ENCODE measurements at regions not wholly inside any gene's neighbourhood (a gene's known extent, or its start where the extent isn't known, plus 50 kb on each side); places are given as distances from the start of the nearest gene placed in this dataset.
A peak's percentile ranks its signal among the peaks of the same experiment; 100 is the strongest.

DNA sequence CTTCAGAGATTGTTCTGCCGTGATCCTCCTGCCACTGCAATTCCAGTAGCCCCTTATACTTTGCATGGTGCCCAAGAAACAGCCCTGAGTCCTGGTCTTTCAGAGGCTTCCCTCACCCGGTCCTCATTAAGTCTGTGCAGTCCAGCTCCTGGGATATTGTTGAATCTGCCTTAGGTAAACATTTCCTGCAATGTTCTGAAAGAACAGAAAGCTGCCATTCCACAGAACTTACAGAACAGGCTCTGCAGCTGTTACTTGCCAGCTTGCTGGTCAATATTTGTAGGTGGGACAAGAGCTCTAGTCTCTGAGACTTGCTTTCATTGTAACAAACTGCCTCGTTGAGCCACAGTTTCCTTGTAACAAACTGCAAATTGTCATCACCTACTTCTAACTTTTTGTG lies 115.0 kb upstream of the KIF5B start (continued):
- TF ChIP-seq, protein P1, sequence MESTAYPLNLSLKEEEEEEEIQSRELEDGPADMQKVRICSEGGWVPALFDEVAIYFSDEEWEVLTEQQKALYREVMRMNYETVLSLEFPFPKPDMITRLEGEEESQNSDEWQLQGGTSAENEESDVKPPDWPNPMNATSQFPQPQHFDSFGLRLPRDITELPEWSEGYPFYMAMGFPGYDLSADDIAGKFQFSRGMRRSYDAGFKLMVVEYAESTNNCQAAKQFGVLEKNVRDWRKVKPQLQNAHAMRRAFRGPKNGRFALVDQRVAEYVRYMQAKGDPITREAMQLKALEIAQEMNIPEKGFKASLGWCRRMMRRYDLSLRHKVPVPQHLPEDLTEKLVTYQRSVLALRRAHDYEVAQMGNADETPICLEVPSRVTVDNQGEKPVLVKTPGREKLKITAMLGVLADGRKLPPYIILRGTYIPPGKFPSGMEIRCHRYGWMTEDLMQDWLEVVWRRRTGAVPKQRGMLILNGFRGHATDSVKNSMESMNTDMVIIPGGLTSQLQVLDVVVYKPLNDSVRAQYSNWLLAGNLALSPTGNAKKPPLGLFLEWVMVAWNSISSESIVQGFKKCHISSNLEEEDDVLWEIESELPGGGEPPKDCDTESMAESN (CRISPR knock-in tag; conservative IDR thresholded peaks at IDR 0.05): no peak
- TF ChIP-seq TARDBP (CRISPR knock-in tag; IDR thresholded peaks at IDR 0.05): peak; percentile 44; the same call in 1 of the 2 replicates
- TF ChIP-seq ONECUT2 (CRISPR knock-in tag; IDR thresholded peaks at IDR 0.05): 0 out of 2 replicates have a peak, but pooled peaks have one; percentile 32
- TF ChIP-seq RARA (CRISPR knock-in tag; IDR thresholded peaks at IDR 0.05): no peak
- peak; percentile 47; the same call in 1 of the 2 replicates for TF ChIP-seq SALL1 (CRISPR knock-in tag; IDR thresholded peaks at IDR 0.05)
- no peak for TF ChIP-seq SMAD9 (CRISPR knock-in tag; IDR thresholded peaks at IDR 0.05)
- TF ChIP-seq HDAC2 (CRISPR knock-in tag; IDR thresholded peaks at IDR 0.05): peak; percentile 34; the same call in 1 of the 2 replicates
- no peak for TF ChIP-seq ZNF790 (CRISPR knock-in tag; IDR thresholded peaks at IDR 0.05; ENCODE audit: borderline replicate concordance)
- TF ChIP-seq ZNF776 (CRISPR knock-in tag; IDR thresholded peaks at IDR 0.05): no peak
- TF ChIP-seq, protein P2, sequence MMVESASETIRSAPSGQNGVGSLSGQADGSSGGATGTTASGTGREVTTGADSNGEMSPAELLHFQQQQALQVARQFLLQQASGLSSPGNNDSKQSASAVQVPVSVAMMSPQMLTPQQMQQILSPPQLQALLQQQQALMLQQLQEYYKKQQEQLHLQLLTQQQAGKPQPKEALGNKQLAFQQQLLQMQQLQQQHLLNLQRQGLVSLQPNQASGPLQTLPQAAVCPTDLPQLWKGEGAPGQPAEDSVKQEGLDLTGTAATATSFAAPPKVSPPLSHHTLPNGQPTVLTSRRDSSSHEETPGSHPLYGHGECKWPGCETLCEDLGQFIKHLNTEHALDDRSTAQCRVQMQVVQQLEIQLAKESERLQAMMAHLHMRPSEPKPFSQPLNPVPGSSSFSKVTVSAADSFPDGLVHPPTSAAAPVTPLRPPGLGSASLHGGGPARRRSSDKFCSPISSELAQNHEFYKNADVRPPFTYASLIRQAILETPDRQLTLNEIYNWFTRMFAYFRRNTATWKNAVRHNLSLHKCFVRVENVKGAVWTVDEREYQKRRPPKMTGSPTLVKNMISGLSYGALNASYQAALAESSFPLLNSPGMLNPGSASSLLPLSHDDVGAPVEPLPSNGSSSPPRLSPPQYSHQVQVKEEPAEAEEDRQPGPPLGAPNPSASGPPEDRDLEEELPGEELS (CRISPR knock-in tag; IDR thresholded peaks at IDR 0.05): peak; percentile 36

DNA sequence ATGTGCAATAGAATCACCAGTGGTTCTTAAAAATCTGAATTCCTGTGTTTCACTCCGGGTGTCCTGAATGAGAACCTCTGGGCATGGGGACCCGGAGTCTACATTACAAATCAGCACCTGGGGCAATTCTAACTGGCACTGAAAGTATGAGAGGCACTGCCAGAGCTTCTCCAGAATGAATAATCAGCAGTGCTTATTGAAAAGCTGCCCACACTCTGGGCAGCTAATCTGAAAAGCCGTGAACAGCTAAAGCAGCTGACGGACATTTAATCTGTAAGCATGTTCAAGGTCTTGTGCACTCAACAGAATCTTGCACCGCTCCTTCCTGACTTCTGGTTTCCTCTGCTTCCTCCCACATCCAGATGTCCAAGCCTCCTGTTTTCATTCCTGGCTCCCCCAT lies 113.3 kb upstream of the KIF5B start:
- no TSS peak for BruUV-seq (replicated peaks)
- no peak overlapping the region for H3K27ac ChIP-seq (ENCODE audit: extremely low read length, insufficient read depth, low read length)
- H3K4me1 ChIP-seq (ENCODE audit: insufficient read depth, low read length): peaks cover 61% of the 10 kb centered on the region
- H4K20me1 ChIP-seq (ENCODE audit: insufficient read depth, low read length): no peaks in the 10 kb centered on the region
- H3K4me2 ChIP-seq (ENCODE audit: low read depth, low read length): no peak overlapping the region
- no peaks in the 10 kb centered on the region for H3K36me3 ChIP-seq (replicated peaks in 1 of 2; ENCODE audit: control insufficient read depth in 1 of 2, insufficient read depth in 2 of 2, low read length in 2 of 2)
- in situ Hi-C loops (cut with HindIII; ENCODE audit: extremely low pct_ligation_motif_present, low pct_unique_long_range_greater_than_20kb) (no loop called here), intact Hi-C loops (cut with micrococcal nuclease; ENCODE audit: unreplicated experiment) (no loop called here)
- ChIA-PET CTCF (ENCODE audit: low intra/inter-chr PET ratio, low total read pairs) (no interaction called here), POLR2A (no interaction called here)
- no peak overlapping the region for H3K4me3 ChIP-seq (replicated peaks in 1 of 3; ENCODE audit: insufficient read depth in 1 of 3, low read depth in 2 of 3, low read length in 3 of 3)
- H2AFZ ChIP-seq (ENCODE audit: low read length): no peak overlapping the region
- no peaks in the 10 kb centered on the region for H3K27me3 ChIP-seq (ENCODE audit: control insufficient read depth in 1 of 2, insufficient read depth in 2 of 2, low read length in 2 of 2)
- no peak for ATAC-seq
- no peak overlapping the region for H3K9ac ChIP-seq (ENCODE audit: insufficient read depth, low read depth, low read length)
- DNase-seq (ENCODE audit: low spot score): no peak
- no peak for FAIRE-seq
- H3K79me2 ChIP-seq (ENCODE audit: insufficient read depth, low read length): no peaks in the 10 kb centered on the region
- WGBS (ENCODE audit: low lambda C conversion rate): 60% methylated on average over 5 of the region's 5 CpGs
- H3K9me3 ChIP-seq (ENCODE audit: low read length): no peaks in the 10 kb centered on the region
- TF ChIP-seq ZSCAN20 (CRISPR knock-in tag; IDR thresholded peaks at IDR 0.05; ENCODE audit: borderline replicate concordance) (no peak), SALL1 (CRISPR knock-in tag; IDR thresholded peaks at IDR 0.05) (no peak), BORCS8-MEF2B (CRISPR knock-in tag; IDR thresholded peaks at IDR 0.05) (no peak)
- TF ChIP-seq, protein P3, sequence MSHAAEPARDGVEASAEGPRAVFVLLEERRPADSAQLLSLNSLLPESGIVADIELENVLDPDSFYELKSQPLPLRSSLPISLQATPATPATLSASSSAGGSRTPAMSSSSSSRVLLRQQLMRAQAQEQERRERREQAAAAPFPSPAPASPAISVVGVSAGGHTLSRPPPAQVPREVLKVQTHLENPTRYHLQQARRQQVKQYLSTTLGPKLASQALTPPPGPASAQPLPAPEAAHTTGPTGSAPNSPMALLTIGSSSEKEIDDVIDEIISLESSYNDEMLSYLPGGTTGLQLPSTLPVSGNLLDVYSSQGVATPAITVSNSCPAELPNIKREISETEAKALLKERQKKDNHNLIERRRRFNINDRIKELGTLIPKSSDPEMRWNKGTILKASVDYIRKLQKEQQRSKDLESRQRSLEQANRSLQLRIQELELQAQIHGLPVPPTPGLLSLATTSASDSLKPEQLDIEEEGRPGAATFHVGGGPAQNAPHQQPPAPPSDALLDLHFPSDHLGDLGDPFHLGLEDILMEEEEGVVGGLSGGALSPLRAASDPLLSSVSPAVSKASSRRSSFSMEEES (CRISPR knock-in tag; IDR thresholded peaks at IDR 0.05): no peak
- TF ChIP-seq, protein P4, sequence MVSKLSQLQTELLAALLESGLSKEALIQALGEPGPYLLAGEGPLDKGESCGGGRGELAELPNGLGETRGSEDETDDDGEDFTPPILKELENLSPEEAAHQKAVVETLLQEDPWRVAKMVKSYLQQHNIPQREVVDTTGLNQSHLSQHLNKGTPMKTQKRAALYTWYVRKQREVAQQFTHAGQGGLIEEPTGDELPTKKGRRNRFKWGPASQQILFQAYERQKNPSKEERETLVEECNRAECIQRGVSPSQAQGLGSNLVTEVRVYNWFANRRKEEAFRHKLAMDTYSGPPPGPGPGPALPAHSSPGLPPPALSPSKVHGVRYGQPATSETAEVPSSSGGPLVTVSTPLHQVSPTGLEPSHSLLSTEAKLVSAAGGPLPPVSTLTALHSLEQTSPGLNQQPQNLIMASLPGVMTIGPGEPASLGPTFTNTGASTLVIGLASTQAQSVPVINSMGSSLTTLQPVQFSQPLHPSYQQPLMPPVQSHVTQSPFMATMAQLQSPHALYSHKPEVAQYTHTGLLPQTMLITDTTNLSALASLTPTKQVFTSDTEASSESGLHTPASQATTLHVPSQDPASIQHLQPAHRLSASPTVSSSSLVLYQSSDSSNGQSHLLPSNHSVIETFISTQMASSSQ (IDR thresholded peaks at IDR 0.05; ENCODE audit: low read depth): no peak
- TF ChIP-seq, protein P4 (CRISPR knock-in tag; IDR thresholded peaks at IDR 0.05; ENCODE audit: borderline replicate concordance): no peak
